ENCODE measurements at regions not wholly inside any gene's neighbourhood (a gene's known extent, or its start where the extent isn't known, plus 50 kb on each side); places are given as distances from the start of the nearest gene placed in this dataset.

DNA sequence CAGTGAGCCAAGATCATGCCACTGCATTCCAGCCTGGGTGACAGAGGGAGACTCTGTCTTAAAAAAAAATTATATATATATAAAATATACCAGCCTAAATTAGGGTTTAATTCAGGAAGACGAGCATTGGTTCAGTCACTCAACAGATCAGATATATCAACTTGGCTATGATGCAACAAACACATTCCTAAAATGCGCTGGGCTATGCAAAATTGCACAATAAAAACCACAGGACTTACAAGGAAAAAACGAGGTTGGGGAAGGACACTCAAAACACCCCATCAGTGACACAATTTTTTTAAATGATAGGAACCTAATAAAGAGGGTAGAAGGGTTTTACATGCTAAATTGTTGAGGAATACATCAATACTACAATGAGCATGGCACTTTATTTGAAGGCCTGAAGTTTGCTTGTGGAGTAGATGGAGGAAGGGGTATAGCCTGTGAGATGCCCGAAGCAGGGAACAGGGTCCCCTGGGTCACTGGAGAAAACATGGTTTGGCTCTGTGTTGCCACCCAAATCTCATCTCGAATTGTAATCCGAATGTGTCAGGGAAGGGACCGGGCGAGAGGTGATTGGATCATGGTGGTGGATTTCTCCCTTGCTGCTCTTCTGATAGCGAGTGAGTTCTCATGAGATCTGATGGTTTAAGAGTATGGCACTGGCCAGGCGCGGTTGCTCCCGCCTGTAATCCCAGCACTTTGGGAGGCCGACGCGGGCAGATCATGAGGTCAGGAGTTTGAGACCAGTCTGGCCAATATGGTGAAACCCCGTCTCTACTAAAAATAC is 71.2 kb downstream of the TNFAIP2 start:
- no peak for TF ChIP-seq POLR2A (IDR thresholded peaks at IDR 0.05)
- TF ChIP-seq, protein P1, sequence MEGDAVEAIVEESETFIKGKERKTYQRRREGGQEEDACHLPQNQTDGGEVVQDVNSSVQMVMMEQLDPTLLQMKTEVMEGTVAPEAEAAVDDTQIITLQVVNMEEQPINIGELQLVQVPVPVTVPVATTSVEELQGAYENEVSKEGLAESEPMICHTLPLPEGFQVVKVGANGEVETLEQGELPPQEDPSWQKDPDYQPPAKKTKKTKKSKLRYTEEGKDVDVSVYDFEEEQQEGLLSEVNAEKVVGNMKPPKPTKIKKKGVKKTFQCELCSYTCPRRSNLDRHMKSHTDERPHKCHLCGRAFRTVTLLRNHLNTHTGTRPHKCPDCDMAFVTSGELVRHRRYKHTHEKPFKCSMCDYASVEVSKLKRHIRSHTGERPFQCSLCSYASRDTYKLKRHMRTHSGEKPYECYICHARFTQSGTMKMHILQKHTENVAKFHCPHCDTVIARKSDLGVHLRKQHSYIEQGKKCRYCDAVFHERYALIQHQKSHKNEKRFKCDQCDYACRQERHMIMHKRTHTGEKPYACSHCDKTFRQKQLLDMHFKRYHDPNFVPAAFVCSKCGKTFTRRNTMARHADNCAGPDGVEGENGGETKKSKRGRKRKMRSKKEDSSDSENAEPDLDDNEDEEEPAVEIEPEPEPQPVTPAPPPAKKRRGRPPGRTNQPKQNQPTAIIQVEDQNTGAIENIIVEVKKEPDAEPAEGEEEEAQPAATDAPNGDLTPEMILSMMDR (IDR thresholded peaks at IDR 0.05): no peak
- peaks cover 0 to 11% (median 0%) of the 10 kb centered on the region in 9 donors for H3K27me3 ChIP-seq
- peaks cover 0 to 8% (median 0%) of the 10 kb centered on the region in 12 donors for H3K4me1 ChIP-seq
- DNase-seq (no peak), ATAC-seq (no peak)
- no peak overlapping the region for H3K4me3 ChIP-seq
- peaks cover 0 to 5% (median 0%) of the 10 kb centered on the region in 12 donors for H3K9me3 ChIP-seq
- H3K27ac ChIP-seq: no peak overlapping the region
- no peaks in the 10 kb centered on the region for H3K36me3 ChIP-seq
- WGBS, 4 donors: 88 to 91% (median 89%) methylated on average over 16 of the region's 16 CpGs
- intact Hi-C loops (cut with DNase I): loop anchor here in 1 of 10 donors (10.0 kb wide), 1 partner anchor 90 kb away; no protein-coding TSS in a partner anchor

DNA sequence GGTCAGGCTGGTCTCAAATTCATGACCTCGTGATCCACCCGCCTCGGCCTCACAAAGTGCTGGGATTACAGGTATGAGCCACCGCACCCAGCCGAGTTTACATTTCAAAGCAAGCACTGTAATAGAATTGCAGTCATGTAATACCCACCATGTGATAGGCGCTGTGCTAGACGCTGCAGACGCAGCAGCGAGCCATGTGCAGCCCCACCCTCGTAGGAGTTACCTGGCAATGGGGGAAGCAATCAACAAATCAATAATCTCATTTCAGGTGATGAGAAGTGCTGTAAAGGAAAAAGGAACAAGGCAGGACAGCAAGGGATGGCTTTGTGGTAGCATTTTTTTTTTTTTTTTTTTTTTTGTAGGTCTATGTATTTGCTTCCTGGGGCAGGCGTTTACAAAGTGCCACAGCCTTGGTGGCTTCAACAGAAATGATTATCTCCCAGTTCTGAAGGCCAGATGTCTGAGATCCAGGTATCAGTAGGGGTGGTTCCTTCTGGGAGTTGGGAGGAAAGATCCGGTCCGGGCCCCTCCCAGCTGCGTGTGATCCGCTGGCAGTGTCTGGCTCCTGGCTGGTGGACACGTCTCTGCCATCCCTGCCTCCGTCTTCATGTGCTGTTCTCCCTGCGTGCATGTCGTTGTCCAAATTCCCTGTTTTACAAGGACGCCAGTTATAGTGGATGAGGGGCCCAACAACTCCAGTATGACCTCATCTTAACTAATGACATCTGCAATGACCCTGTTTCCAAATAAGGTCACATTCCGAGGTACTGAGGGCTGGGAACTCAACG is 72.8 kb downstream of the TNFAIP2 start:
- Histone ChIP-seq H3K27ac (no peak overlapping the region), H3K4me3 (no peak overlapping the region), H3K36me3 (no peaks in the 10 kb centered on the region), H3K4me1 (peaks cover 0 to 8% (median 0%) of the 10 kb centered on the region in 12 donors), H3K27me3 (peaks cover 0 to 3% (median 0%) of the 10 kb centered on the region in 9 donors), H3K9me3 (peaks cover 0 to 10% (median 0%) of the 10 kb centered on the region in 12 donors)
- 91 to 95% (median 93%) methylated on average over 22 of the region's 22 CpGs for WGBS, 4 donors
- no peak for DNase-seq
- ATAC-seq: no peak
- TF ChIP-seq, protein P1 (IDR thresholded peaks at IDR 0.05): no peak
- no peak for TF ChIP-seq POLR2A (IDR thresholded peaks at IDR 0.05)
- intact Hi-C loops (cut with DNase I): loop anchor here in 1 of 10 donors (10.0 kb wide), 1 partner anchor 89 kb away; no protein-coding TSS in a partner anchor

DNA sequence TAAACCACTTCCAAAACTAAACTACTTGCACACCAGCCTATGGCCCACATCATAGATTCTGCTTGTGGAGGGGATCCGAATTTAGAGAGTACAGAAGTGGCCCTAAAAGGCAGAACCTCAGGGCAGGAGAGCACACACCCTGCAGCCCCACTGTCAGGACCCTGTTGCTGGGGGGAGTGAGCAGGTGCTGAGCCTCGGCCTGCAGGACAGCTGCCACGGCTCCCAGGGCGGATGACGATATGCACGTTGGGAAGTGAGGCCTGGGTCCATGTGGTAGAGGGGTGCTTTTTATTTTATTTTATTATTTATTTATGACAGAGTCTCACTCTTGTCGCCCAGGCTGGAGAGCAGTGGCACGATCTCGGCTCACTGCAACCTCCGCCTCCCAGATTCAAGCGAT is 73.5 kb downstream of the TNFAIP2 start:
- intact Hi-C loops (cut with DNase I): loop anchor here in 1 of 10 donors (10.0 kb wide), 1 partner anchor 88 kb away; no protein-coding TSS in a partner anchor
- H3K27me3 ChIP-seq: peaks cover 0 to 3% (median 0%) of the 10 kb centered on the region in 9 donors
- 93 to 96% (median 94%) methylated on average over 11 of the region's 11 CpGs for WGBS, 4 donors
- ATAC-seq (no peak), DNase-seq (no peak)
- peaks cover 0 to 8% (median 0%) of the 10 kb centered on the region in 12 donors for H3K4me1 ChIP-seq
- no peaks in the 10 kb centered on the region for H3K36me3 ChIP-seq
- no peak overlapping the region for H3K27ac ChIP-seq
- H3K9me3 ChIP-seq: peaks cover 0 to 15% (median 0%) of the 10 kb centered on the region in 12 donors
- TF ChIP-seq POLR2A (IDR thresholded peaks at IDR 0.05): no peak
- TF ChIP-seq, protein P1 (IDR thresholded peaks at IDR 0.05): no peak
- H3K4me3 ChIP-seq: no peak overlapping the region
